ENCODE measurements at regions not wholly inside any gene's neighbourhood (a gene's known extent, or its start where the extent isn't known, plus 50 kb on each side); places are given as distances from the start of the nearest gene placed in this dataset.

GRCh38 chr7:159218607-159219006 is 73.9 kb upstream of the VIPR2 start:
- TF ChIP-seq POLR2A (IDR thresholded peaks at IDR 0.05): no peak
- no peak for TF ChIP-seq CTCF (IDR thresholded peaks at IDR 0.05)
- 69 to 70% methylated on average over 7 of the region's 7 CpGs for WGBS, 2 donors
- intact Hi-C loops (cut with DNase I; ENCODE audit: low total_unique reads): no loop called here
- peak in 1 of 2 donors; percentile 62 for DNase-seq (ENCODE audit: low spot score in 2 of 2)
- no peak overlapping the region for H3K4me3 ChIP-seq (ENCODE audit: low read depth, poor library complexity, severe bottlenecking)

- 32 to 38% methylated on average over 1 of the region's 1 CpG for WGBS, 2 donors
- H3K4me3 ChIP-seq (ENCODE audit: low read depth, poor library complexity, severe bottlenecking): no peak overlapping the region
- TF ChIP-seq POLR2A (IDR thresholded peaks at IDR 0.05): no peak
- intact Hi-C loops (cut with DNase I; ENCODE audit: low total_unique reads): no loop called here
- peak in 1 of 2 donors; percentile 5 for DNase-seq (ENCODE audit: low spot score in 2 of 2)
Observed at GRCh38 chr7:159218170-159218569, 73.5 kb upstream of the VIPR2 start.

GRCh38 chr7:159215076-159215475 is 70.4 kb upstream of the VIPR2 start:
- no peak overlapping the region for H3K4me3 ChIP-seq (ENCODE audit: low read depth, poor library complexity, severe bottlenecking)
- DNase-seq (ENCODE audit: low spot score in 2 of 2): peak in 1 of 2 donors; percentile 29
- no peak for TF ChIP-seq POLR2A (IDR thresholded peaks at IDR 0.05)
- no peak for TF ChIP-seq CTCF (IDR thresholded peaks at IDR 0.05)
- intact Hi-C loops (cut with DNase I; ENCODE audit: low total_unique reads): no loop called here
- 87 to 95% methylated on average over 4 of the region's 4 CpGs for WGBS, 2 donors

GRCh38 chr7:159213253-159213652 is 68.6 kb upstream of the VIPR2 start:
- no peak for DNase-seq (ENCODE audit: low spot score in 2 of 2)
- no peak for TF ChIP-seq CTCF (IDR thresholded peaks at IDR 0.05)
- TF ChIP-seq POLR2A (IDR thresholded peaks at IDR 0.05): no peak
- H3K4me3 ChIP-seq (ENCODE audit: low read depth, poor library complexity, severe bottlenecking): no peak overlapping the region
- 72 to 82% methylated on average over 2 of the region's 2 CpGs for WGBS, 2 donors
- intact Hi-C loops (cut with DNase I; ENCODE audit: low total_unique reads): no loop called here

GRCh38 chr7:159212226-159212625 is 67.6 kb upstream of the VIPR2 start:
- peak in 1 of 2 donors; percentile 49 for DNase-seq (ENCODE audit: low spot score in 2 of 2)
- intact Hi-C loops (cut with DNase I; ENCODE audit: low total_unique reads): no loop called here
- TF ChIP-seq POLR2A (IDR thresholded peaks at IDR 0.05) (no peak), CTCF (IDR thresholded peaks at IDR 0.05) (no peak)
- 90 to 91% methylated on average over 4 of the region's 4 CpGs for WGBS, 2 donors
- H3K4me3 ChIP-seq (ENCODE audit: low read depth, poor library complexity, severe bottlenecking): no peak overlapping the region

- H3K4me3 ChIP-seq (ENCODE audit: low read depth, poor library complexity, severe bottlenecking): no peak overlapping the region
- WGBS, 2 donors: 63 to 64% methylated on average over 19 of the region's 19 CpGs
- TF ChIP-seq POLR2A (IDR thresholded peaks at IDR 0.05) (no peak), CTCF (IDR thresholded peaks at IDR 0.05) (no peak)
- intact Hi-C loops (cut with DNase I; ENCODE audit: low total_unique reads): no loop called here
- peak in 1 of 2 donors; percentile 72 for DNase-seq (ENCODE audit: low spot score in 2 of 2)
Observed at GRCh38 chr7:159211540-159212182, 67.0 kb upstream of the VIPR2 start.
